Osteoblast (primary cell): ENCODE measurements at regions not wholly inside any gene's neighbourhood (a gene's known extent, or its start where the extent isn't known, plus 50 kb on each side); places are given as distances from the start of the nearest gene placed in this dataset.

Experiments used
- DNase-seq: peaks from one replicate; pipeline ENCODE4 v3.0.0; 2011; ENCODE audit warnings: low spot score, mixed read lengths; ENCODE audit not compliant: insufficient read length; ENCODE audit errors: missing footprints
- H2AFZ ChIP-seq: 2 replicates; pipeline ENCODE4 v1.6.0; 2011; ENCODE audit warnings: mild to moderate bottlenecking, low read length
- H3K27ac ChIP-seq: 2 replicates; pipeline ENCODE4 v1.5.1; 2011; ENCODE audit warnings: mild to moderate bottlenecking, low read depth, low read length, moderate library complexity
- H3K27me3 ChIP-seq: 2 replicates; pipeline ENCODE4 v1.6.0; 2012; ENCODE audit warnings: mild to moderate bottlenecking, control low read depth, inconsistent platforms, low read length, moderate library complexity; ENCODE audit not compliant: insufficient read depth
- H3K36me3 ChIP-seq: 2 replicates; pipeline ENCODE4 v1.5.1; 2011; ENCODE audit warnings: mild to moderate bottlenecking, low read length, control low read depth, moderate library complexity; ENCODE audit not compliant: insufficient read depth
- H3K4me1 ChIP-seq: 2 replicates; pipeline ENCODE4 v1.5.1; 2011; ENCODE audit warnings: mild to moderate bottlenecking, low read length, control low read depth, moderate library complexity; ENCODE audit not compliant: insufficient read depth
- H3K4me2 ChIP-seq: 2 replicates; pipeline ENCODE4 v1.6.0; 2011; ENCODE audit warnings: mild to moderate bottlenecking, low read length; ENCODE audit not compliant: insufficient read depth
- H3K4me3 ChIP-seq: fragments of 200-600 bp; sonication (generic); 3 replicates; pipeline ENCODE4 v1.5.1; 2012; ENCODE audit warnings: mild to moderate bottlenecking, low read length, inconsistent platforms; ENCODE audit not compliant: insufficient read depth
- H3K79me2 ChIP-seq: 2 replicates; pipeline ENCODE4 v1.6.0; 2012; ENCODE audit warnings: mild to moderate bottlenecking, low read length, control low read depth, inconsistent platforms; ENCODE audit not compliant: insufficient read depth
- H3K9me3 ChIP-seq: 2 replicates; pipeline ENCODE4 v1.5.1; 2011; ENCODE audit warnings: low read depth, low read length, control low read depth
- H4K20me1 ChIP-seq: 2 replicates; pipeline ENCODE4 v1.6.0; 2012; ENCODE audit warnings: mild to moderate bottlenecking, low read length, control low read depth; ENCODE audit not compliant: insufficient read depth
- CTCF ChIP-seq: IDR thresholded peaks from 2 replicates; pipeline ENCODE4 v1.5.1; 2011; ENCODE audit warnings: mild to moderate bottlenecking, low read depth, low read length, moderate library complexity; ENCODE audit errors: extremely low read depth

DNA sequence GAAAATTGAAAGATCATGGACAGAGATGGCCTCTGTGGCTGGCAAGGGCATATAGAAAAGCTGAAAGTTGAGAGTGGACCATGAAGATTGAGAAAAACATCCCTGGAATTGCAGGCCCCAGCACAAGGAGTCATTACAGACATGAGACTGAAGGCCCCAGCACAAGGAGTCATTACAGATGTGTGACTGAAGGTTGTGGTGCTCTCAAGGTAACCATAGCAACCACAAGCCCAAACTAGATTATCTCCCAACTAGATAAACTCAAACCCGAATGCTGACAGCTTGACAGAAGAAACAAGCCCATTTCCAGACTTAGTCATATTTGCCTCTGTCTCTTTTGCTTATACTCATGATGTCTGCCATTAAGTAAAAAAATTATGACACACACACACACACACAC lies 1252.1 kb upstream of the ADGRL4 start:
- Histone ChIP-seq H3K4me2 (no peak overlapping the region), H3K27ac (no peak overlapping the region), H3K4me3 (no peak overlapping the region), H3K9me3 (peaks cover 7% of the 10 kb centered on the region), H2AFZ (no peak overlapping the region), H3K79me2 (no peaks in the 10 kb centered on the region), H3K27me3 (no peaks in the 10 kb centered on the region), H4K20me1 (no peaks in the 10 kb centered on the region), H3K36me3 (no peaks in the 10 kb centered on the region), H3K4me1 (no peaks in the 10 kb centered on the region)
- DNase-seq, result no peak
- TF ChIP-seq CTCF, result no peak

DNA sequence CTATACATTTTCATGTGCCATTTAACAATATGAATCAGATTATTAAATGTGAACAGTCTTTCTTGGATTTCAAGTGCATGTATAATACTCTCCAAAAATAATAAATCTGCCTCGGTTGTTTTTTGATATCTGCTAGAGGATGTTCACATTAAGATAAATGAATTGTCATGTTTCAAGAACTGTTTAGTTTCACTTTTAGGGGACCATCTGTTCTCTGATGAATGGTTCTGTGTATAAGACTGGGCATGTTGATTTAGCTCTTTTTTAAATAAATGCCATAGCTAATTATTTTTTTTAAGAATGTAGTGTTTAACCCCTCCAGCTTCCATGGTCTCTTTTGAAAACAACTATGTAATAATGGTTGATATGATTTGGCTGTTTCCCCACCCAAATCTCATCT lies 1245.1 kb upstream of the ADGRL4 start:
- Histone ChIP-seq H2AFZ (no peak overlapping the region), H3K4me3 (no peak overlapping the region), H3K27me3 (no peaks in the 10 kb centered on the region), H3K27ac (no peak overlapping the region), H3K79me2 (no peaks in the 10 kb centered on the region), H3K36me3 (no peaks in the 10 kb centered on the region), H4K20me1 (no peaks in the 10 kb centered on the region), H3K9me3 (peaks cover 2% of the 10 kb centered on the region), H3K4me1 (no peaks in the 10 kb centered on the region), H3K4me2 (no peak overlapping the region)
- DNase-seq, result no peak
- TF ChIP-seq CTCF, result no peak

DNA sequence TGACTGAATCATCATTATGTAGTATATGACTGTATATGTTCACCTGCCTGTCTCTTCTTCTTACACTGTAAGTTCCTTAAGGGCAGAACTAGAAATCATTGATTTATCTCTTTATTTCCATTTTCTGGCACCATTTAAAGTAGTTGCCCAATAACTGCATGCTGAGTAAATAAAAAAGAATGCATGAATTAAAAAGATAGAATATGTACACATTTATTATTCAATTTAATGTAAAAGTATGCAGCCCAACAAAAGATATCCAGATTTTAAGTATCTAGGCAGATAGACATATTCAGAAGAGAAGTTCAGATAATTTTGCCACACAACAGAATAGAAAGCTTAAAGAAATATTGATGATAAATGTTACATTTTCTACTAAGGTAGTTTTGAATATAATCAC lies 1244.6 kb upstream of the ADGRL4 start:
- Histone ChIP-seq H3K4me2 (no peak overlapping the region), H3K4me1 (no peaks in the 10 kb centered on the region), H4K20me1 (no peaks in the 10 kb centered on the region), H3K4me3 (no peak overlapping the region), H3K27ac (no peak overlapping the region), H3K27me3 (no peaks in the 10 kb centered on the region), H3K79me2 (no peaks in the 10 kb centered on the region), H3K36me3 (no peaks in the 10 kb centered on the region), H2AFZ (no peak overlapping the region), H3K9me3 (peaks cover 2% of the 10 kb centered on the region)
- DNase-seq, result no peak
- no peak for TF ChIP-seq CTCF

DNA sequence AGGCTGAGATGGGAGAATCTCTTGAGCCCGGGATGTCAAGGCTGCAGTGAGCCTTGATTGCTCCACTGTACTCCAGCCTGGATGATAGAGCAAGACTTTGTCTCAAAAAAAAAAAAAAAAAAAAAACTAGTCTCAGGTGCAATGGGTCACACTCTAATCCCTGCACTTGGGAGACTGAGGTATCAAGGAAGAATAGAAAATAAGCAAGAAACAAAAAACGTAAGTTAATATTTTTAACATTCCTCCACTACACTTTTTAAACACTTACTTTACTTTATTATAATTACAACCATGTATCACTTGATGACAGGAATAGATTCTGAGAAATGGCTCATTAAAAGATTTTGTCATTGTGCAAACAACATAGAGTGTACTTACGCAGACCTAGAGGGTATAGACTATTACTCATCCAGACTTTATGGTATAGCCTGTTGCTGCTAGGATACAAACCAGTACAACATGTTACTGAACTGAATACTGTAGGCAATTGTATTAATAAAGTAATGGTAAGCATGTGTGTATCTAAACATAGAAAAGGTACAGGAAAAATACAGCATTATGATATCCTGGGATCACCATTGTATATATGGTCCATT lies 1244.1 kb upstream of the ADGRL4 start:
- H3K27me3 ChIP-seq, result no peaks in the 10 kb centered on the region
- no peak for DNase-seq

More for the DNA sequence above, 1244.1 kb upstream of the ADGRL4 start:
- no peaks in the 10 kb centered on the region for H3K4me1 ChIP-seq
- H3K9me3 ChIP-seq, result peaks cover 2% of the 10 kb centered on the region
- H4K20me1 ChIP-seq, result no peaks in the 10 kb centered on the region
- no peak overlapping the region for H3K27ac ChIP-seq
- H3K79me2 ChIP-seq, result no peaks in the 10 kb centered on the region
- no peak overlapping the region for H2AFZ ChIP-seq
- no peak for TF ChIP-seq CTCF
- no peak overlapping the region for H3K4me2 ChIP-seq
- H3K36me3 ChIP-seq, result no peaks in the 10 kb centered on the region
- no peak overlapping the region for H3K4me3 ChIP-seq
